HG03097 (cell line): ENCODE measurements at regions not wholly inside any gene's neighbourhood (a gene's known extent, or its start where the extent isn't known, plus 50 kb on each side); places are given as distances from the start of the nearest gene placed in this dataset.

Experiments
- ATAC-seq: cut with Tn5 transposase; IDR thresholded peaks from one replicate; pipeline ENCODE4 v1.9.1; 2021; ENCODE audit not compliant: unreplicated experiment, low FRiP score

GRCh38 chr2:211129798-211130197, 573.4 kb downstream of the CPS1 start:
- ATAC-seq: no peak

DNA sequence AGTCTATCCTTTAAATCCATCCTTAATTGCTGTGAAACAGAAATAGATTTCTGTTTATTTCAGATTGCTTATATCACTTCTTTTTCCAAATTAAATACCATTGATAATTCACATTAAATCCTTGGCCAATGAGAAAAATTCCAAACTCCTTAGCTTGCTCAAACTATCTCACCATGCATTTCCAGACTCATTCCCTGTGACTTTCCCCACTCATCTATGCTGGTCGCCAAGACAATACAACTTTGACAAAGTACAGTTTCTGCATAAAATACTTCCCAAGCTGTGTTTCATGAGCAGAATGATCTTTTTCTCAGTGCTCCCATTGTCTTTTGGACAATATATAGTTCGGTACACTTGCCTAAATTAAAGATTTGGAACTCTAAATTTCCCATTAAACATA, 575.6 kb downstream of the CPS1 start:
- ATAC-seq: no peak

DNA sequence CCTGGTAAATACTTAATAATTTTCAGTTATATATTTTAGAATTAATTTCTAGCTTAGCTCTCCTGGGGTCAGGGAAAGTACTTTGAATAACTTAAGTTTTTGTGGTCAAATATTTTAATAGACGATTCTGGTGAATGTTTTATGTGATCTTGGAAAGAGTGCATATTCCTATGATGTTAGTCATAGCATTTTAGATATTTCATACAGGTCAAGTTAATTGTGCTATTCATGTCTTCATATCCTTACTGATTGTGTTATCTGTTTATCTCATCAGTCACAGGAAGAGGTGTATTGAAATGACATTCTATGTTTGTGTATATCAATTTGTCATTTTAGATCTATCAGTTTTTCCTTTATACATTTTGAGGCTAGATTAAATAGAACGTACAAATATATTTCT, 576.2 kb downstream of the CPS1 start:
- ATAC-seq: no peak

DNA sequence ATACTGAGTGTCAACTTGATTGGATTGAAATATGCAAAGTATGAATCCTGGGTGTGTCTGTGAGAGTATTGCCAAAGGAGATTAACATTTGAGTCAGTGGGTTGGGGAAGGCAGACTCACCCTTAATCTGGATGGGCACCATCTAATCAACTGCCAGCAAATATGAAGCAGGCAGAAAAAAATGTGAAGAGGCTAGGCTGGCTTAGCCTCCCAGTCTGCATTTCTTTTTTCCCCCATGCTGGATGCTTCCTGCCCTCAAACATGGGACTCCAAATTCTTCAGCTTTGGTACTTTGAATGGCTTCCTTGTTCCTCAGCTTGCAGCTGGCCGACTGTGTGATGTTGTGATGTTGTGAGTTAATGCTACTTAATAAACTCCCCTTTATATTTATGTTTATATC, 577.4 kb downstream of the CPS1 start:
- no peak for ATAC-seq

DNA sequence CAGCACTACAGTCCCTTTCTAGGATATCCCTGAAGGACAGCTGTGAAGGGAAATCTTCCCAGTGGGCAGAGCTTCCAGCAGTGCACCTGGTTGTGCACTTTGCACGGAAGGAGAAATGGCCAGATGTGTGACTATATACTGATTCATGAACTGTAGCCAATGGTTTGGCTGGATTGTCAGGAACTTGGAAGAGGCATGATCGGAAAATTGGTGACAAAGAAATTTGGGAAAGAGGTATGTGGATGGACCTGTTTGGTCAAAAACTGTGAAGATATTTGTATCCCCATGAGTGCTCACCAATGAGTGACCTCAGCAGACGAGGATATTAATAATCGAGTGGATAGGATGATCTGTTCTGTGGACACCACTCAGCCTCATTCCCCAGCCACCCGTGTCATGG, 582.2 kb downstream of the CPS1 start:
- ATAC-seq: no peak

GRCh38 chr2:211141646-211142045, 585.2 kb downstream of the CPS1 start:
- no peak for ATAC-seq

DNA sequence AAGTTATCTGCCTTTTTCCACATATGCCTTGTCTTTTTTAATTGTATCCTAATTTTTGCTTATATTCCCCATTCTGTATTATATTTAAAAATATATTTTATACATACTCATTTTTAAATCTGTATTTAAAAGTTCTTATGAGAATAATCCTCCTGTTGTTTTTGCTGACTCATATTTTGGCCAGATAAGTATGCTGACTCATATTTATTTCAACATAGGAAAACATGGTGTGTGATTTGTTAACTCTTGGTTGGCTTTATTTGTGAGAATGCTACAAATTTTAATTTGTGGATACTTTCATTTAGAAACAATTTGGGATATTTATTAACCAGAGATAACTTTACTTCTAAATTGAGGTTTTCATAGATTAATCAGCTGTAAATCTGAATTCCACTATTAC, 587.7 kb downstream of the CPS1 start:
- ATAC-seq: no peak

DNA sequence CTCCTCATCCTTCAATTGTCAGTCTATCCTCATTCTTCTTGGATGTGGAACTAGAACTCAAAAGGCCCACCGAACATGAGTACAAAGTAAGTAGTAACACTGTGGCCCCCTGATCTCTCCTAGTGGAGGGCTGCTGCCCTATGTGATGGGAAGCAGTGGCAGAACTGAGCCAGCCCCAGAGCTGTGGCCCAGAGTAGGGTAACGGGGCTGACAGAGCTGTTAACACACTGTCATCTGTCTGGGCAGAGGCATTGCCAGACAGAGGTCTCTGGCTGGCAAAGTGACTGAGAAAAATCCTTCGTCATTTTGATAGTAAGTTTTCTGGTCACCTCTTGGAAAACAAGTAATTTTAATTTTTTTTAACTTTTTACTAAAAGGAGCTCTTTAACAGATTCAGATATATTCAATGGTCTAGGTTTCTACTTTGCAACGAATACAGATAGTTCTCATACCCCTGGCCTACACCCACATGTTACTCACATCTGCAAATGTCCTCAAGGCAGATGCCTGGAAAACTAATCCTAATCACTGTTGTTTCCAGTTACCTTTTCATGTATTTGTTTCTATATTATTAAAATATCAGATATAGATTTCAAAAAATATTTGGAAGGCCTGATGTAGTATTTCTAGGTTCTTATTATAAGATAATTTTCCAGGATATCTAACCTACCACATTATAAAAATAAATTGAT, 588.7 kb downstream of the CPS1 start:
- ATAC-seq: no peak

GRCh38 chr2:211149731-211150130, 593.3 kb downstream of the CPS1 start:
- no peak for ATAC-seq

DNA sequence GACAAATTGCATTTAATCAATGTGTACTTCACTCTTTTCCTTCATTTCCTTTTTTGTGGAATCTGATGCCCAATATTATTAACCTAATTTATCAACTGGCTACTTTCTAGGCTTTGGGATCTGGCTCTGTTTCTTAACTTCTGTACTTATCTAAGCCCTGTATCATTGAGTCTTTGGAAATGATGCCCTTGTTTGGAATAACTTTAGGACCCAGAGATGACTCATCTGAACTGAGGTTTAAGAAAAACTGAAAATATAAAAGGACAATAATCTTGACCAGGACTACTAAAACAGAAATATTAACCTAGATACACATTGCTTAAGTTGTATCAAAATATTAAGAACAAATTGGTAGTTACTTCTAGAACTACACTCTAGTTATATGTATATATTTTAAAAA, 600.8 kb downstream of the CPS1 start:
- ATAC-seq: no peak

- ATAC-seq: peak; percentile 96
Measured at GRCh38 chr2:211157856-211158463, 601.6 kb downstream of the CPS1 start.

DNA sequence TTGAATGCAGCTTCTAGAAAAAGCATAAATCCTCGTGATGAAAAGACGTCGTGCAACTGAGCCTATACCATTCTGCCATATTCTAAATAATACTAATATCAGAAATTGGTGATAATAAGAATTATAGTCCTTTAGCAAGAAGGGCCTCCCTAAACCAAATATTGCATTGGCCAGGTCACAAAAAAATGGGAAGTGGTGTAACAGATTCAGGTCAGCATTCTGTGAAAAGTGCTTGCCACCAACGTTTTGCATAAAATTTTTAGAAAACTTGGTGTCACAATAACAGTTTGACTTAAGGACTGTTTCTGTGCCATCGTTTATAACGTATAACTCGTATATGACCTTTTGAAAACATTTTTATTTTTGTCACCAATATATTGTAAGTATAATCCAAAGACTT, 603.6 kb downstream of the CPS1 start:
- no peak for ATAC-seq

GRCh38 chr2:211161236-211161635, 604.8 kb downstream of the CPS1 start:
- ATAC-seq: no peak

GRCh38 chr2:211162911-211163310, 606.5 kb downstream of the CPS1 start:
- no peak for ATAC-seq

GRCh38 chr2:211170843-211171242, 614.4 kb downstream of the CPS1 start:
- no peak for ATAC-seq

GRCh38 chr2:211174021-211174420, 617.6 kb downstream of the CPS1 start:
- no peak for ATAC-seq

DNA sequence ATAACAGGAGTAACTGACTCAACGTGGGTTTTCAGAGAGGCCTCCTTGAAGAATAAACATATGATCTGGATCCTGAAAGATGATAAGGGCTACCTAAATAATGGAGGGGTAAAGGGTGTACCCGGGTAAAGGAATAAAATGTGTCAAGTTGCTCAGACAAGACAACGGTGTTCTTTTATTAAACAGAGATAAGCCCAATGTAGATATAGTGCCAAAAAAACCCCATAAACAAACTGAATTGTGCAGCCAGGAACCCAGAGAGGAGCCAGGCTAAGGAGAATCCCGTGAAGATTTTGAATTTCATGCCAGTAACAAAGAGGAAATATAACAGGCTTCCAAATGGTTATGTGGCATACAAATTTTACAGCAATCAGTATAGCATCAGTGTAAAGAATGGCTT, 618.2 kb downstream of the CPS1 start:
- no peak for ATAC-seq

- no peak for ATAC-seq
Measured at GRCh38 chr2:211175956-211176355, 619.6 kb downstream of the CPS1 start.

- no peak for ATAC-seq
Measured at GRCh38 chr2:211176514-211177141, 620.2 kb downstream of the CPS1 start.

DNA sequence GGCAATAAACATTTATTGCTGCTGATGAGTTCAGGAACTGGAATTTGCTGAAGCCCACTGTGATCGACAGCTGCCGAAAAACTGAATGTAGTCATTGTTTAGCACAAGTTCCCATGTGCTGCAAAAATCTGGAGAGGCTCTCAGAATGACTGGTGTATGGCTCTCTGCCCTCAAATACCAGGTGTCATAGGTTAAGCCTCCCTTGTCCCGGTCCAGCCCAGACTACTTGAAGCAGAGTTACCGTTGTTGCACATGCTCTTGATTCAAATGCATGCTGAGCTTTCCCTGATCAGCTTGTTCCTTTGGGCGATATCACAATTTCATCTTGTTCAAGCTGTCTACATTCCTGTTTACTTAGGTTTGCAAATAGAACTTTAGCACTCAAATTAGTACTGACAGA, 625.2 kb downstream of the CPS1 start:
- no peak for ATAC-seq

DNA sequence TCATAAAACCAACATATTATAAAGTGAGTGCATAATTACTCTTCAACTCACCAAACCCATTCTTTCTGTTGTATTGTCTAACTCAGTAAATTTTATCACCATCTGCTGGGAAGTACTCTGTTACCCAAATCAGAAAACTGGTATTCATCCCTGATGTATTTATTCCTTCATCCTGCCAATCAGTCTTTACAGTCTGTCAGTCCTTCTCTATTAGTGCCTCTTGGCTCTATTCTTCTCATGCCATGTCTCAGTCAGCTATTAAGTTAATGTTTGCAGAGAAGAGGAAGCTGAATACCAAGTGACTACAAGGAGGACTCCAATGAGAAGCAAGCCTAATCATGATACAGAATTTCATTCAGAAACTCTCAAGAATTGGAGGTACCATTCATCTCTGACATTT, 631.2 kb downstream of the CPS1 start:
- ATAC-seq: no peak

- ATAC-seq: no peak
Measured at GRCh38 chr2:211203986-211204385, 647.6 kb downstream of the CPS1 start.
